IMR-90 (cell line): ENCODE measurements at regions not wholly inside any gene's neighbourhood (a gene's known extent, or its start where the extent isn't known, plus 50 kb on each side); places are given as distances from the start of the nearest gene placed in this dataset.

Experiments used
- ATAC-seq: fragments of 200-7000 bp; cut with Tn5 transposase; 2 replicates; pipeline ENCODE4 v1.9.1; 2020; ENCODE audit warnings: low read depth, mild to moderate bottlenecking, moderate library complexity
- BruUV-seq: library from RNA; stranded (reverse); fragments of 400-500 nt; replicated peaks from 2 replicates; lab custom pipeline; 2021; lab: Mats Ljungman, UMichigan
- CTCF ChIA-PET: fragments of 300-600 bp; formaldehyde crosslinking; extraction: SDS; loops from one replicate; lab custom pipeline; 2021; ENCODE audit warnings: antibody characterized with exemption; lab: Yijun Ruan, JAX
- POLR2A ChIA-PET: fragments of 300-600 bp; sonication (Branson Sonifier 250); formaldehyde crosslinking; loops from one replicate; lab custom pipeline; 2022; ENCODE audit warnings: antibody characterized with exemption; ENCODE audit not compliant: unreplicated experiment; lab: Charles Lee
- DNase-seq: peaks from one replicate; pipeline ENCODE4 v3.0.0; 2013
- H2AFZ ChIP-seq: replicated peaks from 2 replicates; pipeline ENCODE3; 2013; ENCODE audit warnings: low read length, mild to moderate bottlenecking; ENCODE audit not compliant: poor library complexity
- H2AK5ac ChIP-seq: 2 replicates; pipeline ENCODE4 v1.6.1; 2013; ENCODE audit warnings: low read depth, low read length, inconsistent platforms
- H2AK9ac ChIP-seq: replicated peaks from 2 replicates; pipeline ENCODE3; 2013; ENCODE audit warnings: mild to moderate bottlenecking, low read depth, low read length, moderate library complexity; ENCODE audit not compliant: poor library complexity
- H2BK120ac ChIP-seq: 2 replicates; pipeline ENCODE4 v1.6.1; 2013; ENCODE audit warnings: low read depth, low read length, inconsistent platforms
- H2BK15ac ChIP-seq: 3 replicates; pipeline ENCODE4 v1.6.1; 2013; ENCODE audit warnings: low read depth, low read length, inconsistent platforms
- H2BK20ac ChIP-seq: 2 replicates; pipeline ENCODE4 v1.6.1; 2013; ENCODE audit warnings: low read depth, mild to moderate bottlenecking, inconsistent platforms, low read length, moderate library complexity
- H2BK5ac ChIP-seq: 2 replicates; pipeline ENCODE4 v1.6.1; 2013; ENCODE audit warnings: mild to moderate bottlenecking, low read depth, low read length, inconsistent platforms; ENCODE audit not compliant: poor library complexity, severe bottlenecking
- H3K14ac ChIP-seq: replicated peaks from 2 replicates; pipeline ENCODE4 v1.6.1; 2013; ENCODE audit warnings: low read depth, low read length, inconsistent platforms
- H3K18ac ChIP-seq: 2 replicates; pipeline ENCODE4 v1.6.1; 2013; ENCODE audit warnings: low read depth, low read length, control low read depth
- H3K23ac ChIP-seq: 2 replicates; pipeline ENCODE4 v1.6.1; 2013; ENCODE audit warnings: low read depth, low read length, inconsistent platforms
- H3K27ac ChIP-seq: 2 replicates; pipeline ENCODE4 v1.5.1; 2013; ENCODE audit warnings: mild to moderate bottlenecking, control low read depth, low read length; ENCODE audit not compliant: insufficient read depth
- H3K27me3 ChIP-seq: 2 replicates; pipeline ENCODE4 v1.6.1; 2013; ENCODE audit warnings: low read length; ENCODE audit not compliant: control insufficient read depth, insufficient read depth
- H3K36me3 ChIP-seq: 2 replicates; pipeline ENCODE4 v1.6.1; 2013; ENCODE audit warnings: low read length, mixed read lengths; ENCODE audit not compliant: control insufficient read depth, insufficient read depth
- H3K4ac ChIP-seq: 2 replicates; pipeline ENCODE4 v1.6.1; 2013; ENCODE audit warnings: low read depth, low read length, inconsistent platforms
- H3K4me1 ChIP-seq: 2 replicates; pipeline ENCODE4 v1.6.1; 2013; ENCODE audit warnings: low read length, mixed read lengths; ENCODE audit not compliant: control insufficient read depth, insufficient read depth
- H3K4me2 ChIP-seq: 2 replicates; pipeline ENCODE4 v1.6.1; 2013; ENCODE audit warnings: low read depth, mild to moderate bottlenecking, control low read depth, low read length, moderate library complexity
- H3K4me3 ChIP-seq: 2 replicates; pipeline ENCODE4 v1.5.1; 2013; ENCODE audit warnings: low read depth, mild to moderate bottlenecking, control low read depth, low read length, moderate library complexity; ENCODE audit not compliant: insufficient read depth
- H3K56ac ChIP-seq: 2 replicates; pipeline ENCODE4 v1.6.1; 2013; ENCODE audit warnings: low read length, inconsistent platforms; ENCODE audit not compliant: insufficient read depth; ENCODE audit errors: extremely low read depth
- H3K79me1 ChIP-seq, 2 experiments: 2 replicates each; pipeline ENCODE4 v1.6.1; 2013; ENCODE audit warnings: low read length in 2 of 2, inconsistent platforms in 1 of 2, low read depth in 1 of 2
- H3K9ac ChIP-seq: 2 replicates; pipeline ENCODE4 v1.6.1; 2013; ENCODE audit warnings: low read depth, low read length, control low read depth
- H3K9me1 ChIP-seq: 2 replicates; pipeline ENCODE4 v1.6.1; 2013; ENCODE audit warnings: low read length, inconsistent platforms; ENCODE audit not compliant: insufficient read depth
- H3K9me3 ChIP-seq: 2 replicates; pipeline ENCODE4 v1.6.1; 2013; ENCODE audit warnings: low read length; ENCODE audit not compliant: control insufficient read depth, insufficient read depth
- H4K20me1 ChIP-seq: 2 replicates; pipeline ENCODE4 v1.6.1; 2013; ENCODE audit warnings: low read length, inconsistent platforms; ENCODE audit not compliant: insufficient read depth
- H4K5ac ChIP-seq: 2 replicates; pipeline ENCODE4 v1.6.1; 2013; ENCODE audit warnings: mild to moderate bottlenecking, low read depth, low read length, control low read depth
- H4K8ac ChIP-seq, 2 experiments: 2 replicates each; pipeline ENCODE4 v1.6.1; 2013; ENCODE audit warnings: low read depth in 2 of 2, low read length in 2 of 2, control low read depth in 1 of 2, inconsistent platforms in 1 of 2
- H4K91ac ChIP-seq: 2 replicates; pipeline ENCODE4 v1.6.1; 2013; ENCODE audit warnings: low read depth, low read length, inconsistent platforms; ENCODE audit not compliant: insufficient read depth
- BHLHE40 ChIP-seq: fragments of 150-350 bp; IDR thresholded peaks from 2 replicates; pipeline ENCODE4 v1.6.1; 2016; ENCODE audit warnings: mild to moderate bottlenecking, low read depth, low read length
- CEBPB ChIP-seq: IDR thresholded peaks from 2 replicates; pipeline ENCODE4 v1.6.1; 2012; ENCODE audit warnings: low read depth, low read length, improper control_type of control experiment
- CHD1 ChIP-seq: IDR thresholded peaks from 2 replicates; pipeline ENCODE4 v1.6.1; 2012; ENCODE audit warnings: low read depth, low read length, improper control_type of control experiment
- ELK1 ChIP-seq: fragments of 150-350 bp; IDR thresholded peaks from 2 replicates; pipeline ENCODE4 v1.6.1; 2016; ENCODE audit warnings: low read depth, mild to moderate bottlenecking, low read length, moderate library complexity, borderline replicate concordance
- FOS ChIP-seq: fragments of 150-350 bp; IDR thresholded peaks from 2 replicates; pipeline ENCODE4 v1.6.1; 2016; ENCODE audit warnings: low read depth, low read length
- MXI1 ChIP-seq: IDR thresholded peaks from 2 replicates; pipeline ENCODE4 v1.6.1; 2012; ENCODE audit warnings: low read depth, mild to moderate bottlenecking, low read length, moderate library complexity, borderline replicate concordance
- NFE2L2 ChIP-seq: fragments of 150-350 bp; IDR thresholded peaks from 2 replicates; pipeline ENCODE4 v1.6.1; 2016; ENCODE audit warnings: low read depth, mild to moderate bottlenecking, low read length
- POLR2A ChIP-seq: IDR thresholded peaks from 2 replicates; pipeline ENCODE4 v1.6.1; 2012; ENCODE audit warnings: mild to moderate bottlenecking, low read depth, low read length
- RAD21 ChIP-seq: IDR thresholded peaks from 2 replicates; pipeline ENCODE4 v1.6.1; 2012; ENCODE audit warnings: low read length, improper control_type of control experiment
- RCOR1 ChIP-seq: IDR thresholded peaks from 2 replicates; pipeline ENCODE4 v1.6.1; 2012; ENCODE audit warnings: mild to moderate bottlenecking, low read length, improper control_type of control experiment; ENCODE audit not compliant: insufficient replicate concordance
- RFX5 ChIP-seq: IDR thresholded peaks from 2 replicates; pipeline ENCODE4 v1.8.0; 2012; ENCODE audit warnings: low read depth, mild to moderate bottlenecking, low read length, moderate library complexity
- WGBS, 2 experiments: methylation state at CpG; one replicate each; pipeline versions ENCODE4 v1.1.5 to v1.1.7; 2013; ENCODE audit warnings: missing lambda C conversion rate in 2 of 2; ENCODE audit not compliant: insufficient read length in 1 of 2; ENCODE audit errors: extremely low coverage in 2 of 2; 5-methylcytosine and 5-hydroxymethylcytosine counted together
- dilution Hi-C: fragments of 300-500 bp; cut with HindIII; formaldehyde crosslinking; loops from one replicate; pipeline ENCODE4 v1.14.3; 2018; ENCODE audit warnings: low sequenced_read_pairs; ENCODE audit not compliant: unreplicated experiment
- in situ Hi-C: fragments of 300-500 bp; cut with MboI; formaldehyde crosslinking; loops from 3 replicates; pipeline ENCODE4 v1.14.3; 2019; ENCODE audit warnings: low sequenced_read_pairs, inconsistent platforms, mixed read lengths
- intact Hi-C: fragments of 100-400 bp; cut with micrococcal nuclease; formaldehyde crosslinking; loops from 2 replicates; pipeline ENCODE4 v1.10.0; 2022
- TF ChIP-seq, protein P1 (sequence below): conservative IDR thresholded peaks from 2 replicates; pipeline ENCODE4 v1.5.1; 2012; ENCODE audit warnings: mild to moderate bottlenecking, low read depth, low read length, improper control_type of control experiment
- TF ChIP-seq, protein P2 (sequence below): fragments of 150-350 bp; IDR thresholded peaks from 2 replicates; pipeline ENCODE4 v1.6.1; 2017; ENCODE audit warnings: mild to moderate bottlenecking, antibody characterized with exemption, low read length, low read depth

DNA sequence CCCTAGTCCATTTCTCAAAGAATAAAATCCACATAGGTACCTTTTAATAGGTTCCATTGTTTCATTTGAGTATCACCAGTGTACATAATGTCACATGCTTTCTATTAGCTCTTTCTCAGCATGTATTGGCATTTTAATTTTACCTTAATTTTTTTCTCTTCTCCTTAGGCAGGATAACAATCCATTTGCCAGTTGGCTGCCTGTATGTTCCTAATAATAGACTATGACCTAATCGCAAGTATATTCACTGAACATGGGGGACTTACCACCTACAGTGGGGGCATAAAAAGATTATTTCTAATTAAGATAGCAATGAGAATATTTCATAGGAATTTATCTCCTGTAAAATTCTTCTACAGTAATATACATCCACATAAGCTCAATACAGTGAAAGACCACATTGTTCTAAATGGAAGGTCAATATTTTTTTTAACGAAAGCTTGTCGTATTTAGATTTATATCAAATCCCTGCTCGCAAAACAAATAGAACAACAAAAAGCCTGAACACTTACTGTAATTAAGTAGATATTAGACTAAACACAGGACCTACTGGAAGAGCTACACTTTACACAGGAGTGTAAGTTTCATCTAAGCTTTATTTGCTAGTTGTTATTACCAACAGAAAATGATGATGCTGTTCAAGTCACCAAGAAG, 76.4 kb downstream of the OGFRL1 start:
- no peak overlapping the region for H4K8ac ChIP-seq
- H4K20me1 ChIP-seq, result 0 out of 2 replicates have a peak, but pooled peaks cover 3% of the 10 kb centered on the region
- ChIA-PET CTCF (interaction anchor here (2.3 kb wide), 1 partner anchor 145 kb away, joined by 8 read pairs; no protein-coding TSS in a partner anchor), POLR2A (interaction anchor here (0.6 kb wide), 1 partner anchor 10 kb away, joined by 3 read pairs; no protein-coding TSS in a partner anchor)
- ATAC-seq (no peak), DNase-seq (peak; percentile 20)
- peak overlapping the region; percentile 83 for H2BK5ac ChIP-seq
- H4K91ac ChIP-seq, result no peak overlapping the region
- H3K4me1 ChIP-seq, result peaks cover 12% of the 10 kb centered on the region
- 0 out of 2 replicates have a peak, but pooled peaks cover 1% of the 10 kb centered on the region for H3K36me3 ChIP-seq
- no peak overlapping the region for H2BK120ac ChIP-seq
- H2BK15ac ChIP-seq, result no peak overlapping the region
- no peak overlapping the region for H3K4me2 ChIP-seq
- H3K9me3 ChIP-seq, result no peaks in the 10 kb centered on the region
- H3K9ac ChIP-seq, result no peak overlapping the region
- peaks cover 21 to 26% of the 10 kb centered on the region in 2 experiments for H3K79me1 ChIP-seq
- dilution Hi-C loops (loop anchor here (25.0 kb wide), 1 partner anchor 178 kb away; no protein-coding TSS in a partner anchor), in situ Hi-C loops (no loop called here), intact Hi-C loops (no loop called here)
- H4K5ac ChIP-seq, result no peak overlapping the region
- peaks cover 7% of the 10 kb centered on the region; the same call in 1 of the 2 replicates for H3K9me1 ChIP-seq
- H2BK20ac ChIP-seq, result no peak overlapping the region
- no peak overlapping the region for H3K27ac ChIP-seq
- no peak overlapping the region for H3K4ac ChIP-seq
- no TSS peak for BruUV-seq
- no peak overlapping the region for H3K56ac ChIP-seq
- H2AK9ac ChIP-seq, result no peak overlapping the region
- TF ChIP-seq NFE2L2 (no peak), RCOR1 (no peak), ELK1 (no peak), MXI1 (no peak), CEBPB (no peak), BHLHE40 (no peak), RAD21 (no peak), CHD1 (no peak), FOS (no peak), RFX5 (no peak), POLR2A (no peak)
- TF ChIP-seq, protein P1, sequence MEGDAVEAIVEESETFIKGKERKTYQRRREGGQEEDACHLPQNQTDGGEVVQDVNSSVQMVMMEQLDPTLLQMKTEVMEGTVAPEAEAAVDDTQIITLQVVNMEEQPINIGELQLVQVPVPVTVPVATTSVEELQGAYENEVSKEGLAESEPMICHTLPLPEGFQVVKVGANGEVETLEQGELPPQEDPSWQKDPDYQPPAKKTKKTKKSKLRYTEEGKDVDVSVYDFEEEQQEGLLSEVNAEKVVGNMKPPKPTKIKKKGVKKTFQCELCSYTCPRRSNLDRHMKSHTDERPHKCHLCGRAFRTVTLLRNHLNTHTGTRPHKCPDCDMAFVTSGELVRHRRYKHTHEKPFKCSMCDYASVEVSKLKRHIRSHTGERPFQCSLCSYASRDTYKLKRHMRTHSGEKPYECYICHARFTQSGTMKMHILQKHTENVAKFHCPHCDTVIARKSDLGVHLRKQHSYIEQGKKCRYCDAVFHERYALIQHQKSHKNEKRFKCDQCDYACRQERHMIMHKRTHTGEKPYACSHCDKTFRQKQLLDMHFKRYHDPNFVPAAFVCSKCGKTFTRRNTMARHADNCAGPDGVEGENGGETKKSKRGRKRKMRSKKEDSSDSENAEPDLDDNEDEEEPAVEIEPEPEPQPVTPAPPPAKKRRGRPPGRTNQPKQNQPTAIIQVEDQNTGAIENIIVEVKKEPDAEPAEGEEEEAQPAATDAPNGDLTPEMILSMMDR, result no peak
- TF ChIP-seq, protein P2, sequence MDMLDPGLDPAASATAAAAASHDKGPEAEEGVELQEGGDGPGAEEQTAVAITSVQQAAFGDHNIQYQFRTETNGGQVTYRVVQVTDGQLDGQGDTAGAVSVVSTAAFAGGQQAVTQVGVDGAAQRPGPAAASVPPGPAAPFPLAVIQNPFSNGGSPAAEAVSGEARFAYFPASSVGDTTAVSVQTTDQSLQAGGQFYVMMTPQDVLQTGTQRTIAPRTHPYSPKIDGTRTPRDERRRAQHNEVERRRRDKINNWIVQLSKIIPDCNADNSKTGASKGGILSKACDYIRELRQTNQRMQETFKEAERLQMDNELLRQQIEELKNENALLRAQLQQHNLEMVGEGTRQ, result no peak
- H3K23ac ChIP-seq, result no peak overlapping the region
- H2AFZ ChIP-seq, result no peak overlapping the region
- no peak overlapping the region for H3K4me3 ChIP-seq
- WGBS, 2 experiments, result no CpG with 5 or more reads among the region's 4 CpGs
- no peak overlapping the region for H3K14ac ChIP-seq
- no peak overlapping the region for H2AK5ac ChIP-seq
- H3K27me3 ChIP-seq, result no peaks in the 10 kb centered on the region
- H3K18ac ChIP-seq, result no peak overlapping the region
